Endothelial cell (in vitro differentiated cells): ENCODE measurements at regions not wholly inside any gene's neighbourhood (a gene's known extent, or its start where the extent isn't known, plus 50 kb on each side); places are given as distances from the start of the nearest gene placed in this dataset.

ENCODE experiments used
- DNase-seq: peaks from one replicate; pipeline ENCODE4 v3.0.0; 2021; ENCODE audit warnings: low spot score
- H3K27ac Mint-ChIP-seq: one replicate; pipeline ENCODE4 v1.8.0; 2021; ENCODE audit warnings: mixed read lengths, inconsistent platforms; ENCODE audit not compliant: unreplicated experiment
- H3K27me3 Mint-ChIP-seq: one replicate; pipeline ENCODE4 v1.8.0; 2021; ENCODE audit warnings: mild to moderate bottlenecking, moderate library complexity, mixed read lengths, inconsistent platforms; ENCODE audit not compliant: unreplicated experiment
- H3K36me3 Mint-ChIP-seq: one replicate; pipeline ENCODE4 v1.8.0; 2021; ENCODE audit warnings: mild to moderate bottlenecking, low read depth, mixed read lengths, inconsistent platforms; ENCODE audit not compliant: unreplicated experiment
- H3K4me1 Mint-ChIP-seq: one replicate; pipeline ENCODE4 v1.8.0; 2021; ENCODE audit warnings: mild to moderate bottlenecking, mixed read lengths, inconsistent platforms; ENCODE audit not compliant: unreplicated experiment
- H3K4me3 Mint-ChIP-seq: one replicate; pipeline ENCODE4 v1.8.0; 2021; ENCODE audit warnings: mild to moderate bottlenecking, mixed read lengths, inconsistent platforms; ENCODE audit not compliant: unreplicated experiment
- H3K9me3 Mint-ChIP-seq: one replicate; pipeline ENCODE4 v1.8.0; 2021; ENCODE audit warnings: mixed read lengths, inconsistent platforms; ENCODE audit not compliant: unreplicated experiment
- TF ChIP-seq, protein P1 (sequence below): fragments of 200-600 bp; sonication (generic); IDR thresholded peaks from one replicate; pipeline ENCODE4 v1.5.0; 2021; ENCODE audit warnings: antibody characterized with exemption; ENCODE audit not compliant: unreplicated experiment

- no peak for DNase-seq
- Mint-ChIP-seq H3K27ac (no peak overlapping the region), H3K9me3 (peaks cover 24% of the 10 kb centered on the region), H3K36me3 (peaks cover 4% of the 10 kb centered on the region), H3K27me3 (peaks cover 4% of the 10 kb centered on the region), H3K4me1 (no peaks in the 10 kb centered on the region), H3K4me3 (no peak overlapping the region)
- TF ChIP-seq, protein P1, sequence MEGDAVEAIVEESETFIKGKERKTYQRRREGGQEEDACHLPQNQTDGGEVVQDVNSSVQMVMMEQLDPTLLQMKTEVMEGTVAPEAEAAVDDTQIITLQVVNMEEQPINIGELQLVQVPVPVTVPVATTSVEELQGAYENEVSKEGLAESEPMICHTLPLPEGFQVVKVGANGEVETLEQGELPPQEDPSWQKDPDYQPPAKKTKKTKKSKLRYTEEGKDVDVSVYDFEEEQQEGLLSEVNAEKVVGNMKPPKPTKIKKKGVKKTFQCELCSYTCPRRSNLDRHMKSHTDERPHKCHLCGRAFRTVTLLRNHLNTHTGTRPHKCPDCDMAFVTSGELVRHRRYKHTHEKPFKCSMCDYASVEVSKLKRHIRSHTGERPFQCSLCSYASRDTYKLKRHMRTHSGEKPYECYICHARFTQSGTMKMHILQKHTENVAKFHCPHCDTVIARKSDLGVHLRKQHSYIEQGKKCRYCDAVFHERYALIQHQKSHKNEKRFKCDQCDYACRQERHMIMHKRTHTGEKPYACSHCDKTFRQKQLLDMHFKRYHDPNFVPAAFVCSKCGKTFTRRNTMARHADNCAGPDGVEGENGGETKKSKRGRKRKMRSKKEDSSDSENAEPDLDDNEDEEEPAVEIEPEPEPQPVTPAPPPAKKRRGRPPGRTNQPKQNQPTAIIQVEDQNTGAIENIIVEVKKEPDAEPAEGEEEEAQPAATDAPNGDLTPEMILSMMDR: no peak
Measured at GRCh38 chr15:54884312-54884711, 312.4 kb downstream of the RSL24D1 start.

DNA sequence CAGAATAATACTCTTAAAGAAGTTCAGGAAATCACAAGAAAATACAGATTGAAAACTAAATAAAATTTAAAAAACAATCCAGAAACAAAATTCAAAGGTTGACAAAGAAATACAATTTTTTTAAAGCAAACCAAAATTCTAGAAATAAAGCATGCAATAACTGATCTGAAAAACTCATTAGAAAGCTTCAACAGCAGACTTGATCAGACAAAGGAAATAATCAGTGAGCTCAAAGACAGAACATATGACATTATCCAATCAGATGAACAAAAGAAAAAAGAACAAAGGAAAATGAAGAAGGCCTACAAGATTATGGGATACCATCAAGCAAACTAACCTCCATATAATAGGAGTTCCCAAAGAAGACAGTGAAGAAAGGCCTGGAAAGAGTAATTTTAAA lies 336.8 kb downstream of the RSL24D1 start:
- no peaks in the 10 kb centered on the region for H3K36me3 Mint-ChIP-seq
- DNase-seq: no peak
- H3K9me3 Mint-ChIP-seq: peaks cover 4% of the 10 kb centered on the region
- no peak overlapping the region for H3K27ac Mint-ChIP-seq
- peaks cover 1% of the 10 kb centered on the region for H3K27me3 Mint-ChIP-seq
- H3K4me3 Mint-ChIP-seq: no peak overlapping the region
- peaks cover 6% of the 10 kb centered on the region for H3K4me1 Mint-ChIP-seq
- TF ChIP-seq, protein P1: no peak

DNA sequence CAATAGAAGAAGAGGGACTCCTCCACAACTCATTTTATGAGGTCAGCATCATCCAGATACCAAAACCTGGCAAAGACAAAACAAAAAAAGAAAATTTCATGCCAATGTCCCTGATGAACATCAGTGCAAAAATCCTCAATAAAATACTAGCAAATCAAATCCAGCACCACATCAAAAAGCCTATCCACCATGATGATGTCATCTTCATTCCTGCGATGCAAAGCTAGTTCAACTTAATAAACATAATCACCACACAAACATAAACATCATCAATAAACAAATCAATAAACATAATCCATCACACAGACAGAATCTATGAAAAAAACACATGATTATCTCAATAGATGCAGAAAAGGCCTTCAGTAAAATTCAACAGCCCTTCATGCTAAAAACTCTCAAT lies 342.1 kb downstream of the RSL24D1 start:
- Mint-ChIP-seq H3K4me3 (no peak overlapping the region), H3K27me3 (peaks cover 4% of the 10 kb centered on the region), H3K27ac (no peak overlapping the region), H3K4me1 (no peaks in the 10 kb centered on the region), H3K36me3 (peaks cover 3% of the 10 kb centered on the region), H3K9me3 (peaks cover 11% of the 10 kb centered on the region)
- TF ChIP-seq, protein P1: no peak
- DNase-seq: no peak

GRCh38 chr15:54850101-54850500 lies 346.6 kb downstream of the RSL24D1 start:
- Mint-ChIP-seq H3K36me3 (peaks cover 3% of the 10 kb centered on the region), H3K27ac (no peak overlapping the region), H3K4me1 (no peaks in the 10 kb centered on the region), H3K4me3 (no peak overlapping the region), H3K9me3 (peaks cover 19% of the 10 kb centered on the region), H3K27me3 (peaks cover 3% of the 10 kb centered on the region)
- DNase-seq: no peak
- TF ChIP-seq, protein P1: no peak

DNA sequence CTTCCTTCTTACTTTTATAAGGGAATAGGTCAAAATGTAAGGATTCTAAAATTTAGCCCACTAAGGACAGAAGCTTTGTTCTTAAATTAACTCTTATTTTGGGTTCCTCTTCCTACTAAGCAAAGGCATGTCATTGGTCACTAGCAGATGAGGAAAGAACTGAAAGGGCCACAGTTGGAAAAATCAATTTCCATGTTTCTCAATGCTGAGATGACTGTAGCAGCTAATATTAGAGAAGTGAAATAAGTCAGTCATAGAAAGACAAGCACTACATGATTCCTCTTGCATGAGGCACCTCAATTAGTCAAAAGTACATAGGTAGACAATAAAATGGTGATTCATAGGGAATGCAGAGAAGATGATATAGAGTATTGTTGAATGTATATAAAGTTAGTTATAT lies 353.7 kb downstream of the RSL24D1 start:
- Mint-ChIP-seq H3K27ac (no peak overlapping the region), H3K4me3 (no peak overlapping the region), H3K4me1 (no peaks in the 10 kb centered on the region), H3K36me3 (no peaks in the 10 kb centered on the region), H3K27me3 (no peaks in the 10 kb centered on the region), H3K9me3 (peaks cover 9% of the 10 kb centered on the region)
- TF ChIP-seq, protein P1: no peak
- DNase-seq: no peak
